H9 (cell line): ENCODE measurements at regions not wholly inside any gene's neighbourhood (a gene's known extent, or its start where the extent isn't known, plus 50 kb on each side); places are given as distances from the start of the nearest gene placed in this dataset.

Experiments used
- DNase-seq: peaks from one replicate; pipeline ENCODE4 v3.0.0-alpha.2; 2017
- H2AFZ ChIP-seq: one replicate; pipeline ENCODE4 v1.6.1; 2013; ENCODE audit warnings: mild to moderate bottlenecking, low read length, control low read depth, moderate library complexity
- H2AK5ac ChIP-seq: 2 replicates; pipeline ENCODE4 v1.6.1; 2013; ENCODE audit warnings: low read length, control low read depth, mixed read lengths; ENCODE audit not compliant: insufficient read length
- H2BK120ac ChIP-seq: one replicate; pipeline ENCODE4 v1.6.1; 2013; ENCODE audit warnings: low read depth, mild to moderate bottlenecking, low read length, control low read depth, inconsistent platforms; ENCODE audit not compliant: poor library complexity, severe bottlenecking
- H2BK12ac ChIP-seq: 2 replicates; pipeline ENCODE4 v1.6.1; 2013; ENCODE audit warnings: low read length, control low read depth, mixed read lengths, low read depth; ENCODE audit not compliant: insufficient read length
- H2BK15ac ChIP-seq: 2 replicates; pipeline ENCODE4 v1.6.1; 2013; ENCODE audit warnings: low read depth, low read length, control low read depth
- H2BK20ac ChIP-seq: one replicate; pipeline ENCODE4 v1.6.1; 2013; ENCODE audit warnings: low read depth, mild to moderate bottlenecking, low read length, control low read depth, inconsistent platforms; ENCODE audit not compliant: poor library complexity, severe bottlenecking
- H2BK5ac ChIP-seq: 2 replicates; pipeline ENCODE4 v1.6.1; 2013; ENCODE audit warnings: low read length, control low read depth, mixed read lengths; ENCODE audit not compliant: insufficient read length
- H3K14ac ChIP-seq: 2 replicates; pipeline ENCODE4 v1.6.1; 2013; ENCODE audit warnings: low read length, control low read depth; ENCODE audit not compliant: insufficient read depth
- H3K18ac ChIP-seq: 2 replicates; pipeline ENCODE4 v1.6.1; 2013; ENCODE audit warnings: low read depth, mild to moderate bottlenecking, mixed read lengths, low read length, control low read depth; ENCODE audit not compliant: insufficient read length
- H3K23ac ChIP-seq: 2 replicates; pipeline ENCODE4 v1.6.1; 2013; ENCODE audit warnings: low read length, control low read depth, mixed read lengths, low read depth; ENCODE audit not compliant: insufficient read length
- H3K23me2 ChIP-seq: 2 replicates; pipeline ENCODE4 v1.6.1; 2013; ENCODE audit warnings: low read depth, mild to moderate bottlenecking, mixed read lengths, low read length, control low read depth; ENCODE audit not compliant: insufficient read length, poor library complexity, severe bottlenecking
- H3K27ac ChIP-seq: 2 replicates; pipeline ENCODE4 v1.5.1; 2013; ENCODE audit warnings: low read length, control low read depth, mixed read lengths, low read depth; ENCODE audit not compliant: insufficient read length
- H3K27me3 ChIP-seq: 2 replicates; pipeline ENCODE4 v1.6.1; 2013; ENCODE audit warnings: low read length, control low read depth, inconsistent platforms; ENCODE audit not compliant: insufficient read depth
- H3K4ac ChIP-seq: 2 replicates; pipeline ENCODE4 v1.6.1; 2013; ENCODE audit warnings: low read depth, mild to moderate bottlenecking, control low read depth, inconsistent platforms, low read length, moderate library complexity
- H3K4me1 ChIP-seq: 2 replicates; pipeline ENCODE4 v1.6.1; 2013; ENCODE audit warnings: low read length, control low read depth, inconsistent platforms; ENCODE audit not compliant: insufficient read depth
- H3K4me2 ChIP-seq: 2 replicates; pipeline ENCODE4 v1.6.1; 2013; ENCODE audit warnings: low read length, control low read depth, mixed read lengths; ENCODE audit not compliant: insufficient read length, insufficient read depth
- H3K56ac ChIP-seq: 2 replicates; pipeline ENCODE4 v1.6.1; 2013; ENCODE audit warnings: low read depth, mild to moderate bottlenecking, mixed read lengths, low read length, control low read depth; ENCODE audit not compliant: insufficient read length
- H3K79me1 ChIP-seq: 2 replicates; pipeline ENCODE4 v1.6.1; 2013; ENCODE audit warnings: low read depth, mild to moderate bottlenecking, moderate library complexity, low read length, control low read depth, inconsistent platforms; ENCODE audit not compliant: insufficient read depth, poor library complexity, severe bottlenecking
- H3K79me2 ChIP-seq: 2 replicates; pipeline ENCODE4 v1.6.1; 2013; ENCODE audit warnings: low read length, control low read depth, inconsistent platforms; ENCODE audit not compliant: insufficient read depth
- H3K9ac ChIP-seq: 2 replicates; pipeline ENCODE4 v1.6.1; 2013; ENCODE audit warnings: low read length, control low read depth, mixed read lengths; ENCODE audit not compliant: insufficient read length; ENCODE audit errors: extremely low read depth
- H3K9me3 ChIP-seq: one replicate; pipeline ENCODE4 v1.6.1; 2013; ENCODE audit warnings: low read depth, low read length, inconsistent platforms; ENCODE audit not compliant: control insufficient read depth
- H3T11ph ChIP-seq: one replicate; pipeline ENCODE4 v1.6.1; 2013; ENCODE audit warnings: mild to moderate bottlenecking, low read length, control low read depth, inconsistent platforms
- H4K20me1 ChIP-seq: one replicate; pipeline ENCODE4 v1.6.1; 2013; ENCODE audit not compliant: control insufficient read depth, insufficient read length, insufficient read depth
- H4K5ac ChIP-seq: 2 replicates; pipeline ENCODE4 v1.6.1; 2013; ENCODE audit warnings: low read depth, mild to moderate bottlenecking, mixed read lengths, low read length, control low read depth; ENCODE audit not compliant: insufficient read length
- H4K8ac ChIP-seq: replicated peaks from 2 replicates; pipeline ENCODE4 v1.6.1; 2013; ENCODE audit warnings: low read length, control low read depth, mixed read lengths, low read depth; ENCODE audit not compliant: insufficient read length
- H4K91ac ChIP-seq: 2 replicates; pipeline ENCODE4 v1.6.1; 2013; ENCODE audit warnings: low read depth, mild to moderate bottlenecking, moderate library complexity, mixed read lengths, low read length, control low read depth; ENCODE audit not compliant: insufficient read length
- H3K27ac Mint-ChIP-seq, 3 experiments: 2 replicates in 2 of 3; 3 replicates in 1 of 3; pipeline ENCODE4 v1.8.0; 2020 to 2021; ENCODE audit warnings: mixed read lengths in 3 of 3, mild to moderate bottlenecking in 1 of 3, moderate library complexity in 1 of 3
- H3K27me3 Mint-ChIP-seq: 2 replicates; pipeline ENCODE4 v1.8.0; 2021; ENCODE audit warnings: low read depth, mild to moderate bottlenecking, moderate library complexity, mixed read lengths
- H3K36me3 Mint-ChIP-seq, 3 experiments: 2 replicates in 2 of 3; 3 replicates in 1 of 3; pipeline ENCODE4 v1.8.0; 2020 to 2021; ENCODE audit warnings: low read depth in 3 of 3, mixed read lengths in 3 of 3; ENCODE audit not compliant: insufficient read depth in 1 of 3
- H3K4me1 Mint-ChIP-seq, 2 experiments: 2 replicates each; pipeline ENCODE4 v1.8.0; 2020; ENCODE audit warnings: mixed read lengths in 2 of 2
- H3K4me3 Mint-ChIP-seq, 2 experiments: 2 replicates in 1 of 2; 3 replicates in 1 of 2; pipeline ENCODE4 v1.8.0; 2020 to 2021; ENCODE audit warnings: mild to moderate bottlenecking in 2 of 2, mixed read lengths in 2 of 2, moderate library complexity in 1 of 2
- H3K9me3 Mint-ChIP-seq, 2 experiments: 2 replicates in 1 of 2; 3 replicates in 1 of 2; pipeline ENCODE4 v1.8.0; 2020; ENCODE audit warnings: mild to moderate bottlenecking in 2 of 2, mixed read lengths in 2 of 2, moderate library complexity in 1 of 2
- CTCF ChIP-seq: fragments of 200-600 bp; sonication (generic); conservative IDR thresholded peaks from 3 replicates; pipeline ENCODE4 v1.8.0; 2021; ENCODE audit warnings: antibody characterized with exemption, mild to moderate bottlenecking
- WGBS: extraction: QIAGEN DNeasy Blood & Tissue Kit; methylation state at CpG from one replicate; pipeline ENCODE4 v1.1.7; 2013; ENCODE audit warnings: missing lambda C conversion rate, low lambda C conversion rate, mixed read lengths; ENCODE audit not compliant: insufficient read length; ENCODE audit errors: extremely low coverage; 5-methylcytosine and 5-hydroxymethylcytosine counted together

GRCh38 chr14:85009506-85009905 lies 520.4 kb upstream of the FLRT2 start:
- no peaks in the 10 kb centered on the region for H3K27me3 ChIP-seq
- Mint-ChIP-seq H3K4me1 (no peaks in the 10 kb centered on the region), H3K4me3 (no peak overlapping the region), H3K36me3 (no peaks in the 10 kb centered on the region), H3K27ac (no peak overlapping the region), H3K27me3 (no peaks in the 10 kb centered on the region), H3K9me3 (no peaks in the 10 kb centered on the region)
- H3K23ac ChIP-seq, result no peak overlapping the region
- no peaks in the 10 kb centered on the region for H3K79me1 ChIP-seq
- H2AFZ ChIP-seq, result no peak overlapping the region
- H3K9ac ChIP-seq, result no peak overlapping the region
- H3K4me1 ChIP-seq, result no peaks in the 10 kb centered on the region
- no peak overlapping the region for H3T11ph ChIP-seq
- H3K27ac ChIP-seq, result no peak overlapping the region
- no peak overlapping the region for H2BK120ac ChIP-seq
- no peak overlapping the region for H4K91ac ChIP-seq
- no peak overlapping the region for H3K4ac ChIP-seq
- no peak overlapping the region for H2BK15ac ChIP-seq
- H3K56ac ChIP-seq, result no peak overlapping the region
- DNase-seq, result no peak
- no peak overlapping the region for H2BK5ac ChIP-seq
- no peak overlapping the region for H4K8ac ChIP-seq
- H3K23me2 ChIP-seq, result no peaks in the 10 kb centered on the region
- H2BK20ac ChIP-seq, result no peak overlapping the region
- no peaks in the 10 kb centered on the region for H4K20me1 ChIP-seq
- H3K79me2 ChIP-seq, result no peaks in the 10 kb centered on the region
- no CpG with 5 or more reads among the region's 7 CpGs for WGBS
- no peak overlapping the region for H2AK5ac ChIP-seq
- TF ChIP-seq CTCF, result no peak
- H3K18ac ChIP-seq, result no peak overlapping the region
- H3K9me3 ChIP-seq, result no peaks in the 10 kb centered on the region
- H2BK12ac ChIP-seq, result no peak overlapping the region
- H3K4me2 ChIP-seq, result no peak overlapping the region
- H3K14ac ChIP-seq, result no peak overlapping the region
- H4K5ac ChIP-seq, result no peak overlapping the region
